ENCODE measurements at regions not wholly inside any gene's neighbourhood (a gene's known extent, or its start where the extent isn't known, plus 50 kb on each side); places are given as distances from the start of the nearest gene placed in this dataset.
"Not testable (repeated sequence)": the region's sequence is repeated elsewhere in the genome, so short reads cannot be mapped to it uniquely, and the experiment has no call there.

DNA sequence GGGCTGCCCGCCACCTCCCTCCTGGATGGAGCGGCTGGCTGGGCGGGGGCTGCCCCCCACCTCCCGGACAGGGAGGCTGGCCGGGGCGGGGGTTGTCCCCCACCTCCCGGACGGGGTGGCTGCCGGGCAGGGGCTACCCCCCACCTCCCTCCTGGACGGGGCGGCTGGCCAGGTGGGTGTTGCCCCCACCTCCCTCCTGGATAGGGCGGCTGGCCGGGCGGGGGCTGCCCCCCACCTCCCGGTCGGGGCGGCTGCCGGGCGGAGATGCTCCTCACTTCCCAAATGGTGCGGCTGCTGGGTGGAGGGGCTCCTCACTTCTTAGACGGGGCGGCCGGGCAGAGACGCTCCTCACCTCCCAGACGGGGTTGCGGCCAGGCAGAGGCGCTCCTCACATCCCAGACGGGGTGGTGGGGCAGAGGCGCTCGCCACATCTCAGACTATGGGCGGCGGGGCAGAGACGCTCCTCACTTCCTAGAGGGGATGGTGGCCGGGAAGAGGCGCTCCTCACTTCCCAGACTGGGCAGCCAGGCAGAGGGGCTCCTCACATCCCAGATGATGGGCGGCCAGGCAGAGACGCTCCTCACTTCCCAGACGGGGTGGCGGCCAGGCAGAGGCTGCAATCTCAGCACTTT is 153.9 kb upstream of the OR4C13 start:
- FAIRE-seq; DNase-seq (ENCODE audit: insufficient read length, low spot score): not testable (repeated sequence)

DNA sequence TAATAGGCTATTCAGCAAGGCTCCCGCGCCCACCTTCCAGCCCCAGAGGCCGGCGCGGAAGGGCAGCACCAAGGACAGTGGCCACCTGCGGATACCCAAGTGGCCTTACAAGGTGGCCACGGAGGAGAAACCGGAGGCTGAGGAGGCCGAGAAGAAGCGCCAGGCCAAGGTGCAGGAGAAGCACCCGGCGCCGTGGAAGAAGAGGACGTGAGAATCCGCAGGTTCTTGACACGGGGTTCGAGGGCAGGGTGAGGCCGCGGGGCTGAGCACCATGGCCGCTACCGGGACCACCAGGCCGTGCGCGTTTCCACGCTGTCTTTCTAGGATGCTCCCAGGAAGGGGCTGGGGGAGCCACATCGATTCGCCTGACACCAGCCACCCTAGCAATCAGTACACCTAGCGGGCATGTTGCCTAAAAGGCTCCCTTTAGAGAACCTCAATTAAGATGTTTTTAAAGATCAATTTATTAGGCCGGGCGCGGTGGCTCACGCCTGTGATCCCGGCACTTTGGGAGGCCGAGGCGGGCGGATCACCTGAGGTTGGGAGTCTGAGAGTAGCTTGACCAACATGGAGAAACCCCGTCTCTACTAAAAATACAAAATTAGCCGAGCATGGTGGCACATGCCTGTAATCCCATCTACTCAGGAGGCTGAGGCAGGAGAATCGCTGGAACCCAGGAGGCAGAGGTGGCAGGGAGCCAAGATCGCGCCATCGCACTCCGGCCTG is 134.3 kb upstream of the OR4C13 start:
- not testable (repeated sequence) for FAIRE-seq; DNase-seq (ENCODE audit: insufficient read length, low spot score)

DNA sequence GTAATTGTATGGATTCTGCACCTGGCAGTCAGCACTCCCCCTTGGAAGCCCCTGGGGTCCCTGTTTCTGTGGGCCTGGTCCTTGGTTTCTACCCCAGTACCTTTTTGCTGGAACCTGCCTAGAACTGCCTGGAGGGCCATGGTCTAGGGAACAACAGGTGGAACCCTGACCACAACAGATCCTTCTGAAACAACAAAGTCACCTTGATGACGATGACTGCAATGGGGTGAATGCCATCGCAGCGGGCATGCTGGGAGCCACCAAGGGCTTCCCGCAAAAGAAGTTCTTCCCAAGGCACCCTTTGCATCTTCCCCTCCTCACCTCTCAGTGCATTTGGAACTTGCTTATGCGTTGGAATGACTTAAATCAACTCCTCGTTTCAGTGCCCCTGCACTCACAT is 129.0 kb upstream of the OR4C13 start:
- not testable (repeated sequence) for FAIRE-seq

DNA sequence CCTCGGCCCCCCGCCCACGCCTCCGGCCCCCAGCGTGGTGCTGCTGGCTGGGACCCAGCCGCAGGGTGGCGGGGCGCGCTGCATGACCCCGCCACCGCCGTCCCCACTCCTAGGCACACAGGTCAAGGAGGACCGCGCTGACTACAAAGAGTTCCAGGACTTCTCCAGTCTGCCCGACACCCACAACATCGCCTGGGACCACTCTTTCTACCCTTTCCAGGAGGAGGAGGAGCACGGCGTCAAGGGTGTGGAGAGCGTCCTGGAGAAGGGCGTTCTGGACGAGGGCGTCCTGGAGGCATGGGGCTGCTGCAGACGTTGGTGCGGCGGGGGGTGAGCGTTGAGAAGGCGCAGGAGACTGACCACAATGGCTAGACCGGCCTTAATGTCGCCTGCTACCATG is 101.7 kb upstream of the OR4C13 start:
- DNase-seq (ENCODE audit: insufficient read length, low spot score); FAIRE-seq: not testable (repeated sequence)

More for the DNA sequence above, 129.0 kb upstream of the OR4C13 start:
- not testable (repeated sequence) for DNase-seq (ENCODE audit: insufficient read length, low spot score)

DNA sequence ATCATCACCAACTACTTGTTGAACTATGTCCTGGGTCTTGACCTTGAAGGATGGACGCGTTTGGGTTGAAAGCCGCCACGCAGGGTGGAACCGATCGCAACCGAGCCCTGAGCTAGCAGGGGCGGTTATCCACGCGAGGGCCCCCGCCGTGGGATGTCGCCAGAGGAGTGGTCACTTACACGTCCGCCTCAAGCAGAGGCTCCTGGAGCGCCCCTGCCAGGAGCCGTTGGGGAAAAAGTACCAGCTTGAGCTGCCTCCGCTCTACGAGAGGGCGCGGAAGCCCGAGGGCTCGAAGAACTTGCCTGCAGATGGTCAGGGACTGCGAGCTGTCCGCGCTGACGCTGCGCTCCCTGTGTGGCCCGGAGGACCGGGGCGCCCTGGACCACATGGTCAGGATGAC is 100.7 kb upstream of the OR4C13 start:
- no peak for TF ChIP-seq POLR2A (IDR thresholded peaks at IDR 0.05; ENCODE audit: low read depth, low read length)
- DNase-seq (ENCODE audit: insufficient read length, low spot score) = no peak
- FAIRE-seq = no peak

DNA sequence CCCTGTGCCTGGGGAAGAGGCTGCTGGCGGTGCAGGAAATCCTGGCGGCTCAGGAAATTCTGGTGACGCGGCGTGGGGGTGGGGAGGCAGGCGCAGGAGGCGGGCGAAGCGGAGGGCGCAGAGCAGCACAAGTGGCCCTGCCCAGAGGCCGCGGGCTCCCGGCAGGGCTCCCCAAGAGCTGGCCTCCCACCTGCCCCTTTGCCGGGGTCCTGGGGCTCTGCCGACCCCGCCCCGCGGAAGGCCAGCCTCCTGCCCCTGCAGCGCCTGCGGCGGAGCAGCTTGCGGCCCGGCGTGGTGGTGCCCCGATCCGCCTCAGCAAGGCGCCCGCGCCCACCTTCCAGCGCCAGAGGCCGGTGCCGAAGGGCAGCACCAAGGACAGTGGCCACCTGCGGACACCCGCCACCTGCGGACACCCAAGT is 100.2 kb upstream of the OR4C13 start:
- FAIRE-seq = no peak
- no peak for TF ChIP-seq POLR2A (IDR thresholded peaks at IDR 0.05; ENCODE audit: low read depth, low read length)
- no peak for DNase-seq (ENCODE audit: insufficient read length, low spot score)

DNA sequence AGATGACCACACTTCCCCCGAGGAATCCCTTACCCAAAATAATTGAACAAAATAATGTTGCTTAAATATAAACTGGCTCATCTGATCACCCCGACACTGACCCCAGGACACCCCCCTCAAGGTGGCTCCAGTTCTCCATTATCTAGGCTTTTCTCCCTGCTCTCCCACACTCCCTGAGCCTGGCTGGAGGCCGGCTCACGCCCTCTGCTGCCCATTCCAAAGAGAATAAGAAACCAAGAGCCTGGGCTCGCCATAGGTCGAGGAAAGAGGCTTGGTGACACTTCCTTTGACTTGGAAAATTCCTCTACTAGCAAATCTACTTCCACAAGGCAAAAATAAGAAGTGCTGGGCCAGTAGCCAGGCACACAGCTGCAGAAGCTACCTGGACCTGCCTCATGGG is 63.3 kb upstream of the OR4C13 start:
- not testable (repeated sequence) for DNase-seq (ENCODE audit: insufficient read length, low spot score); FAIRE-seq

DNA sequence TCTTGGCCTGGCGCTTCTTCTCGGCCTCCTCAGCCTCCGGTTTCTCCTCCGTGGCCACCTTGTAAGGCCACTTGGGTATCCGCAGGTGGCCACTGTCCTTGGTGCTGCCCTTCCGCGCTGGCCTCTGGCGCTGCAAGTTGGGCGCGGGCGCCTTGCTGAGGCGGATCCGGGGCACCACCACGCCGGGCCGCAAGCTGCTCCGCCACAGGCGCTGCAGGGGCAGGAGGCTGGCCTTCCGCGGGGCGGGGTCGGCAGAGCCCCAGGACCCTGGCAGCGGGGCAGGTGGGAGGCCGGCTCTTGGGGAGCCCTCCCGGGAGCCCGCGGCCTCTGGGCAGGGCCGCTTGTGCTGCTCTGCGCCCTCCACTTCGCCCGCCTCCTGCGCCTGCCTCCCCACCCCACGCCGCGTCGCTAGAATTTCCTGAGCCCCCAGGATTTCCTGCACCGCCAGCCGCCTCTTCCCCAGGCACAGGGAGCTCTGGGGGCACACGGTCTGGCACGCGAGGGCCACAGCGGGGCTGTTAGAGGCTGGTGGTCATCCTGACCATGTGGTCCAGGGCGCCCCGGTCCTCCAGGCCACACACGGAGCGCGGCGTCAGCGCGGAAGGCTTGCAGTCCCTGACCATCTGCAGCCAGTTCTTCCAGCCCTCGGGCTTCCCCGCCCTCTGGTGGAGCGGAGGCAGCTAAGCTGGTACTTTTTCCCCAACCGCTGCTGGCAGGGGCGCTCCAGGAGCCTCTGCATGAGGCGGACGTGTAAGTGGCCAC is 60.1 kb upstream of the OR4C13 start:
- not testable (repeated sequence) for FAIRE-seq; DNase-seq (ENCODE audit: insufficient read length, low spot score)

DNA sequence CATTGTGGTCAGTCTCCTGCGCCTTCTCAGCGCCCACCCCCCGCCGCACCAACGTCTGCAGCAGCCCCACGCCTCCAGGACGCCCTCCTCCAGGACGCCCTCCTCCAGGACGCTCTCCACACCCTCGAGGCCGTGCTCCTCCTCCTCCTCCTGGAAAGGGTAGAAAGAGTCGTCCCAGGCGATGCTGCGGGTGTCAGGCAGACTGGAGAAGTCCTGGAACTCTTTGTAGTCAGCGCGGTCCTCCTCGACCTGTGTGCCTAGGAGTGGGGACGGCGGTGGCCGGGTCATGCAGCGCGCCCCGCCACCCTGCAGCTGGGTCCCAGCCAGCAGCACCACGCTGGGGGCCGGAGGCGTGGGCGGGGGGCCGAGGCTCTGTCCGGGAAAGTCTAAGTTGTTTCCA is 58.7 kb upstream of the OR4C13 start:
- not testable (repeated sequence) for DNase-seq (ENCODE audit: insufficient read length, low spot score); FAIRE-seq

Measured in H54 (cell line).